ENCODE measurements at regions not wholly inside any gene's neighbourhood (a gene's known extent, or its start where the extent isn't known, plus 50 kb on each side); places are given as distances from the start of the nearest gene placed in this dataset.

GRCh38 chr4:108432418-108432817, 188.0 kb upstream of the RPL34 start:
- no peak for DNase-seq (ENCODE audit: low read depth, low spot score)
- no peak for TF ChIP-seq CTCF (IDR thresholded peaks at IDR 0.05; ENCODE audit: low read depth, low read length)
- no peak overlapping the region for H3K4me3 ChIP-seq (ENCODE audit: low read depth, low read length)
- in situ Hi-C loops (cut with HindIII; ENCODE audit: low sequenced_read_pairs) = no loop called here

- no peak for DNase-seq (ENCODE audit: low read depth, low spot score)
- TF ChIP-seq CTCF (IDR thresholded peaks at IDR 0.05; ENCODE audit: low read depth, low read length) = no peak
- in situ Hi-C loops (cut with HindIII; ENCODE audit: low sequenced_read_pairs) = no loop called here
- no peak overlapping the region for H3K4me3 ChIP-seq (ENCODE audit: low read depth, low read length)
Observed at GRCh38 chr4:108431986-108432385, 188.4 kb upstream of the RPL34 start.

- in situ Hi-C loops (cut with HindIII; ENCODE audit: low sequenced_read_pairs) = no loop called here
- H3K4me3 ChIP-seq (ENCODE audit: low read depth, low read length) = no peak overlapping the region
- TF ChIP-seq CTCF (IDR thresholded peaks at IDR 0.05; ENCODE audit: low read depth, low read length) = no peak
- DNase-seq (ENCODE audit: low read depth, low spot score) = no peak
Observed at GRCh38 chr4:108430921-108431320, 189.5 kb upstream of the RPL34 start.

- H3K4me3 ChIP-seq (ENCODE audit: low read depth, low read length) = no peak overlapping the region
- no peak for DNase-seq (ENCODE audit: low read depth, low spot score)
- in situ Hi-C loops (cut with HindIII; ENCODE audit: low sequenced_read_pairs) = no loop called here
- TF ChIP-seq CTCF (IDR thresholded peaks at IDR 0.05; ENCODE audit: low read depth, low read length) = no peak
Observed at GRCh38 chr4:108429662-108430061, 190.7 kb upstream of the RPL34 start.

GRCh38 chr4:108428923-108429322, 191.5 kb upstream of the RPL34 start:
- in situ Hi-C loops (cut with HindIII; ENCODE audit: low sequenced_read_pairs) = no loop called here
- DNase-seq (ENCODE audit: low read depth, low spot score) = no peak
- H3K4me3 ChIP-seq (ENCODE audit: low read depth, low read length) = no peak overlapping the region
- TF ChIP-seq CTCF (IDR thresholded peaks at IDR 0.05; ENCODE audit: low read depth, low read length) = no peak

GRCh38 chr4:108427946-108428485, 192.4 kb upstream of the RPL34 start:
- in situ Hi-C loops (cut with HindIII; ENCODE audit: low sequenced_read_pairs) = no loop called here

More at GRCh38 chr4:108427946-108428485, 192.4 kb upstream of the RPL34 start:
- H3K4me3 ChIP-seq (ENCODE audit: low read depth, low read length) = no peak overlapping the region
- no peak for TF ChIP-seq CTCF (IDR thresholded peaks at IDR 0.05; ENCODE audit: low read depth, low read length)
- DNase-seq (ENCODE audit: low read depth, low spot score) = no peak
